GM12878 (cell line): ENCODE measurements at regions not wholly inside any gene's neighbourhood (a gene's known extent, or its start where the extent isn't known, plus 50 kb on each side); places are given as distances from the start of the nearest gene placed in this dataset.
A peak's percentile ranks its signal among the peaks of the same experiment; 100 is the strongest.

Experiments used
- ASH2L ChIP-seq: fragments of 300-600, 200-600 bp; sonication (generic); IDR thresholded peaks from 2 replicates; pipeline ENCODE4 v1.6.1; 2017; ENCODE audit warnings: low read depth, mild to moderate bottlenecking, borderline replicate concordance
- BRCA1 ChIP-seq: IDR thresholded peaks from 2 replicates; pipeline ENCODE4 v1.6.1; 2011; ENCODE audit warnings: low read depth, low read length, improper control_type of control experiment
- CHD1 ChIP-seq: IDR thresholded peaks from 2 replicates; pipeline ENCODE4 v1.6.1; 2012; ENCODE audit warnings: low read depth, low read length, improper control_type of control experiment
- CTCF ChIP-seq, 3 experiments: IDR thresholded peaks in 2 of 3; conservative IDR thresholded peaks in 1 of 3; 2 replicates each; pipeline ENCODE4 v1.5.1; 2011; ENCODE audit warnings: low read depth in 3 of 3, low read length in 3 of 3, mild to moderate bottlenecking in 3 of 3, control low read depth in 2 of 3, moderate library complexity in 2 of 3, inconsistent platforms in 1 of 3, mixed read lengths in 1 of 3; ENCODE audit not compliant: control insufficient read depth in 2 of 3, insufficient read depth in 1 of 3; ENCODE audit errors: extremely low read depth in 1 of 3
- EED ChIP-seq: sonication (generic); IDR thresholded peaks from 2 replicates; pipeline ENCODE4 v1.6.1; 2016; ENCODE audit warnings: antibody characterized with exemption, low read depth
- EZH2 ChIP-seq: IDR thresholded peaks from 2 replicates; pipeline ENCODE4 v1.6.1; 2012; ENCODE audit warnings: low read depth, mild to moderate bottlenecking, control low read depth, inconsistent platforms, low read length, borderline replicate concordance; ENCODE audit not compliant: control insufficient read depth
- HDAC6 ChIP-seq: fragments of 200-600 bp; sonication (generic); IDR thresholded peaks from one replicate; pipeline ENCODE4 v1.8.0; 2017; ENCODE audit warnings: antibody characterized with exemption; ENCODE audit not compliant: unreplicated experiment
- IKZF1 ChIP-seq: fragments of 450-650 bp; conservative IDR thresholded peaks from 2 replicates; pipeline ENCODE4 v1.6.1; 2017; ENCODE audit warnings: antibody characterized with exemption, mild to moderate bottlenecking
- IKZF2 ChIP-seq, 2 experiments: fragments of 450-650 bp; IDR thresholded peaks; 2 replicates each; pipeline ENCODE4 v1.6.1; 2017; ENCODE audit warnings: mild to moderate bottlenecking in 2 of 2, moderate library complexity in 2 of 2
- JUNB ChIP-seq: IDR thresholded peaks from 2 replicates; pipeline ENCODE4 v1.6.1; 2016; ENCODE audit warnings: antibody characterized with exemption, mild to moderate bottlenecking
- LARP7 ChIP-seq: fragments of 450-650 bp; IDR thresholded peaks from 2 replicates; pipeline ENCODE4 v1.6.1; 2017; ENCODE audit warnings: mild to moderate bottlenecking
- MEF2A ChIP-seq: IDR thresholded peaks from 2 replicates; pipeline ENCODE4 v1.6.1; 2011; ENCODE audit warnings: low read depth, mild to moderate bottlenecking, low read length, moderate library complexity; ENCODE audit not compliant: insufficient read depth
- NBN ChIP-seq: fragments of 450-650 bp; IDR thresholded peaks from 2 replicates; pipeline ENCODE4 v1.6.1; 2016
- NR2F1 ChIP-seq: fragments of 450-650 bp; conservative IDR thresholded peaks from 2 replicates; pipeline ENCODE4 v1.6.1; 2017; ENCODE audit warnings: mild to moderate bottlenecking
- RAD21 ChIP-seq: IDR thresholded peaks from 2 replicates; pipeline ENCODE4 v1.6.1; 2011; ENCODE audit warnings: mild to moderate bottlenecking, low read depth, low read length, moderate library complexity; ENCODE audit not compliant: insufficient read depth
- RUNX3 ChIP-seq: IDR thresholded peaks from 2 replicates; pipeline ENCODE4 v1.6.1; 2012; ENCODE audit warnings: low read length, inconsistent platforms
- SIN3A ChIP-seq: IDR thresholded peaks from 2 replicates; pipeline ENCODE4 v1.6.1; 2012; ENCODE audit warnings: low read depth, low read length, improper control_type of control experiment
- TCF7 ChIP-seq: IDR thresholded peaks from 2 replicates; pipeline ENCODE4 v1.6.1; 2014; ENCODE audit warnings: antibody characterized with exemption, borderline replicate concordance
- YBX1 ChIP-seq: fragments of 450-650 bp; IDR thresholded peaks from 2 replicates; pipeline ENCODE4 v1.6.1; 2016; ENCODE audit warnings: antibody characterized with exemption
- ZNF207 ChIP-seq: fragments of 450-650 bp; IDR thresholded peaks from 2 replicates; pipeline ENCODE4 v1.6.1; 2014; ENCODE audit warnings: antibody characterized with exemption, mild to moderate bottlenecking, borderline replicate concordance
- ZNF217 ChIP-seq: fragments of 450-650 bp; IDR thresholded peaks from 2 replicates; pipeline ENCODE4 v1.6.1; 2017; ENCODE audit warnings: antibody characterized with exemption, mild to moderate bottlenecking
- TF ChIP-seq, protein P1 (sequence below): fragments of 450-650 bp; IDR thresholded peaks from 2 replicates; pipeline ENCODE4 v1.6.1; 2018; ENCODE audit warnings: mild to moderate bottlenecking, low read depth, moderate library complexity; ENCODE audit not compliant: partially characterized antibody
- TF ChIP-seq, protein P2 (sequence below): IDR thresholded peaks from 2 replicates; pipeline ENCODE4 v1.6.1; 2011; ENCODE audit warnings: borderline replicate concordance, low read depth, mild to moderate bottlenecking, moderate library complexity, low read length; ENCODE audit not compliant: insufficient read depth, poor library complexity, severe bottlenecking
- TF ChIP-seq, protein P3 (sequence below): fragments of 450-650 bp; IDR thresholded peaks from 2 replicates; pipeline ENCODE4 v1.6.1; 2017; ENCODE audit warnings: mild to moderate bottlenecking

- TF ChIP-seq IKZF2 (IDR thresholded peaks at IDR 0.05) (peak; percentile 43 to 62; a peak in 3 of 4 replicates), EED (peak; percentile 67; the same call in 1 of the 2 replicates), CHD1 (no peak), RAD21 (peak; percentile 86), ZNF207 (peak; percentile 72; the same call in 1 of the 2 replicates), ASH2L (no peak), IKZF1 (peak; percentile 92), JUNB (no peak), BRCA1 (no peak), NR2F1 (peak; percentile 60), ZNF217 (peak; percentile 65; the same call in 1 of the 2 replicates), LARP7 (peak; percentile 88), TCF7 (no peak), YBX1 (no peak), SIN3A (no peak), MEF2A (0 out of 2 replicates have a peak, but pooled peaks have one; percentile 32), NBN (no peak), RUNX3 (no peak), CTCF (IDR thresholded peaks at IDR 0.05 in 2 of 3, conservative IDR thresholded peaks at IDR 0.05 in 1 of 3; ENCODE audit: control insufficient read depth in 2 of 3, extremely low read depth in 1 of 3, insufficient read depth in 1 of 3, low read depth in 3 of 3, low read length in 3 of 3) (peak; percentile 76 to 93 (median 84); a peak in 5 of 6 replicates), EZH2 (no peak), HDAC6 (no peak)
- TF ChIP-seq, protein P1, sequence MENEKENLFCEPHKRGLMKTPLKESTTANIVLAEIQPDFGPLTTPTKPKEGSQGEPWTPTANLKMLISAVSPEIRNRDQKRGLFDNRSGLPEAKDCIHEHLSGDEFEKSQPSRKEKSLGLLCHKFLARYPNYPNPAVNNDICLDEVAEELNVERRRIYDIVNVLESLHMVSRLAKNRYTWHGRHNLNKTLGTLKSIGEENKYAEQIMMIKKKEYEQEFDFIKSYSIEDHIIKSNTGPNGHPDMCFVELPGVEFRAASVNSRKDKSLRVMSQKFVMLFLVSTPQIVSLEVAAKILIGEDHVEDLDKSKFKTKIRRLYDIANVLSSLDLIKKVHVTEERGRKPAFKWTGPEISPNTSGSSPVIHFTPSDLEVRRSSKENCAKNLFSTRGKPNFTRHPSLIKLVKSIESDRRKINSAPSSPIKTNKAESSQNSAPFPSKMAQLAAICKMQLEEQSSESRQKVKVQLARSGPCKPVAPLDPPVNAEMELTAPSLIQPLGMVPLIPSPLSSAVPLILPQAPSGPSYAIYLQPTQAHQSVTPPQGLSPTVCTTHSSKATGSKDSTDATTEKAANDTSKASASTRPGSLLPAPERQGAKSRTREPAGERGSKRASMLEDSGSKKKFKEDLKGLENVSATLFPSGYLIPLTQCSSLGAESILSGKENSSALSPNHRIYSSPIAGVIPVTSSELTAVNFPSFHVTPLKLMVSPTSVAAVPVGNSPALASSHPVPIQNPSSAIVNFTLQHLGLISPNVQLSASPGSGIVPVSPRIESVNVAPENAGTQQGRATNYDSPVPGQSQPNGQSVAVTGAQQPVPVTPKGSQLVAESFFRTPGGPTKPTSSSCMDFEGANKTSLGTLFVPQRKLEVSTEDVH: no peak
- TF ChIP-seq, protein P2, sequence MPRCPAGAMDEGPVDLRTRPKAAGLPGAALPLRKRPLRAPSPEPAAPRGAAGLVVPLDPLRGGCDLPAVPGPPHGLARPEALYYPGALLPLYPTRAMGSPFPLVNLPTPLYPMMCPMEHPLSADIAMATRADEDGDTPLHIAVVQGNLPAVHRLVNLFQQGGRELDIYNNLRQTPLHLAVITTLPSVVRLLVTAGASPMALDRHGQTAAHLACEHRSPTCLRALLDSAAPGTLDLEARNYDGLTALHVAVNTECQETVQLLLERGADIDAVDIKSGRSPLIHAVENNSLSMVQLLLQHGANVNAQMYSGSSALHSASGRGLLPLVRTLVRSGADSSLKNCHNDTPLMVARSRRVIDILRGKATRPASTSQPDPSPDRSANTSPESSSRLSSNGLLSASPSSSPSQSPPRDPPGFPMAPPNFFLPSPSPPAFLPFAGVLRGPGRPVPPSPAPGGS: peak; percentile 52
- TF ChIP-seq, protein P3, sequence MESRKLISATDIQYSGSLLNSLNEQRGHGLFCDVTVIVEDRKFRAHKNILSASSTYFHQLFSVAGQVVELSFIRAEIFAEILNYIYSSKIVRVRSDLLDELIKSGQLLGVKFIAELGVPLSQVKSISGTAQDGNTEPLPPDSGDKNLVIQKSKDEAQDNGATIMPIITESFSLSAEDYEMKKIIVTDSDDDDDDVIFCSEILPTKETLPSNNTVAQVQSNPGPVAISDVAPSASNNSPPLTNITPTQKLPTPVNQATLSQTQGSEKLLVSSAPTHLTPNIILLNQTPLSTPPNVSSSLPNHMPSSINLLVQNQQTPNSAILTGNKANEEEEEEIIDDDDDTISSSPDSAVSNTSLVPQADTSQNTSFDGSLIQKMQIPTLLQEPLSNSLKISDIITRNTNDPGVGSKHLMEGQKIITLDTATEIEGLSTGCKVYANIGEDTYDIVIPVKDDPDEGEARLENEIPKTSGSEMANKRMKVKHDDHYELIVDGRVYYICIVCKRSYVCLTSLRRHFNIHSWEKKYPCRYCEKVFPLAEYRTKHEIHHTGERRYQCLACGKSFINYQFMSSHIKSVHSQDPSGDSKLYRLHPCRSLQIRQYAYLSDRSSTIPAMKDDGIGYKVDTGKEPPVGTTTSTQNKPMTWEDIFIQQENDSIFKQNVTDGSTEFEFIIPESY: no peak
These were observed 106.8 kb upstream of the CLMP start (continued) for GRCh38 chr11:123301696-123302400.
